Hepatocyte (in vitro differentiated cells): ENCODE measurements at regions not wholly inside any gene's neighbourhood (a gene's known extent, or its start where the extent isn't known, plus 50 kb on each side); places are given as distances from the start of the nearest gene placed in this dataset.

ENCODE experiments used
- CTCF ChIP-seq: fragments of 200-600 bp; sonication (generic); IDR thresholded peaks from 2 replicates; pipeline ENCODE4 v1.5.1; 2016; ENCODE audit warnings: antibody characterized with exemption, mild to moderate bottlenecking; ENCODE audit not compliant: poor library complexity
- EZH2 ChIP-seq: fragments of 200-600 bp; sonication (generic); IDR thresholded peaks from 2 replicates; pipeline ENCODE4 v1.6.1; 2016; ENCODE audit warnings: antibody characterized with exemption, mild to moderate bottlenecking, borderline replicate concordance
- EZH2phosphoT487 ChIP-seq: fragments of 200-600 bp; sonication (generic); IDR thresholded peaks from one replicate; pipeline ENCODE4 v1.6.1; 2018; ENCODE audit warnings: antibody characterized with exemption, mild to moderate bottlenecking, low read depth, moderate library complexity; ENCODE audit not compliant: unreplicated experiment, severe bottlenecking

DNA sequence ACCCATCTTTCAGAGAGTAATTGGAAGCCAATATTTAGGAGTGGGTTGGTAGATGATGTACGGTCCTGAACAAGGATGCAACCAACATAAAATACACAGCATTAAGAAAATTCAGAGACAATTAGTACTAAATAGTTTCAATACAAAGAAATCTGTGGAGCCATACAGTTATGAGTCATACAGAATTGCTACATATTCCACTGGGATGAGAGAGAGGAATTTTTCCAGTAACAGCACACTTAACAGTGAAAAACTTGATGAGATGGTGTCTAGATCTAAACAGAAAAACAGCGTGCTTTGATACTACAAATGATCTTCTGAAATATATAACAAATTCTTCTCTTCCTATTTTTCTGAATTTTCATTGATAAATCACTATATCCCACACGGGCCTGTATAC, 1999.3 kb upstream of the CDH9 start:
- TF ChIP-seq EZH2: no peak
- TF ChIP-seq CTCF: no peak
- no peak for TF ChIP-seq EZH2phosphoT487
